H1 (cell line): ENCODE measurements at regions not wholly inside any gene's neighbourhood (a gene's known extent, or its start where the extent isn't known, plus 50 kb on each side); places are given as distances from the start of the nearest gene placed in this dataset.

Source experiments
- ASH2L ChIP-seq: fragments of 200-600, 300-600 bp; sonication (generic); IDR thresholded peaks from one replicate; pipeline ENCODE4 v1.7.1; 2017; ENCODE audit warnings: low read length
- BRCA1 ChIP-seq: IDR thresholded peaks from 2 replicates; pipeline ENCODE4 v1.6.1; 2012; ENCODE audit warnings: low read depth, low read length, improper control_type of control experiment
- CHD7 ChIP-seq: fragments of 300-600 bp; sonication (generic); IDR thresholded peaks from 2 replicates; pipeline ENCODE4 v1.7.1; 2012; ENCODE audit warnings: low read length, moderate library complexity, mild to moderate bottlenecking, inconsistent platforms; ENCODE audit not compliant: insufficient replicate concordance
- FOSL1 ChIP-seq: IDR thresholded peaks from 2 replicates; pipeline ENCODE4 v1.6.1; 2011; ENCODE audit warnings: mild to moderate bottlenecking, low read depth, low read length, moderate library complexity; ENCODE audit not compliant: insufficient read depth
- GABPA ChIP-seq: IDR thresholded peaks from 2 replicates; pipeline ENCODE4 v1.6.1; 2011; ENCODE audit warnings: mild to moderate bottlenecking, low read length, moderate library complexity, borderline replicate concordance; ENCODE audit not compliant: insufficient read depth
- GTF2F1 ChIP-seq: IDR thresholded peaks from 2 replicates; pipeline ENCODE4 v1.6.1; 2012; ENCODE audit warnings: low read depth, low read length, improper control_type of control experiment, borderline replicate concordance
- RBBP5 ChIP-seq: IDR thresholded peaks from 2 replicates; pipeline ENCODE4 v1.7.1; 2012; ENCODE audit warnings: low read depth, mild to moderate bottlenecking, inconsistent platforms, low read length, moderate library complexity, borderline replicate concordance

DNA sequence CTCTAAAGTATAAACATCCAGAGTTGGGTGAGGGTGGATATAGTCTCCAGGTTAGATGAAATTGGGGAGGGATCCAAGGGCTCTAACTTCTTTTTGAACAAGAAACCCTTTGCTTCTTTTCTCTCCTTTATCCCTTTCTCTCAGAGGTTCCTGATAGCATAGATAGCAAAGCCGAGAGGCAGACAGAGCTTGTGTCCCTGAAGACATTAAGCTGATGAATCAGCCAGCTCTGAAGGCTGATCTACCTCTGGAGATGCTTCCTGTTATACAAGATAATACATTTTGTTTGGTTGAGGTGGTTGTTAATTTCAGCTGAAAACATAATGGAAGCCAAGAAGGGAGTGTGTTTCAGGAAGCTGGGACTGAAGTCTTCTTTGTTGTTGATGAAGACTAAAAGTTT, 193.2 kb downstream of the PDCD6IP start (continued):
- TF ChIP-seq CHD7 = no peak
- no peak for TF ChIP-seq FOSL1
- no peak for TF ChIP-seq BRCA1
- no peak for TF ChIP-seq GTF2F1
- no peak for TF ChIP-seq GABPA
- TF ChIP-seq RBBP5 = no peak
- no peak for TF ChIP-seq ASH2L
- TF ChIP-seq, all 59 proteins: peak for 0
